DMS153 (cell line): ENCODE measurements at regions not wholly inside any gene's neighbourhood (a gene's known extent, or its start where the extent isn't known, plus 50 kb on each side); places are given as distances from the start of the nearest gene placed in this dataset.
"Not testable (repeated sequence)": the region's sequence is repeated elsewhere in the genome, so short reads cannot be mapped to it uniquely, and the experiment has no call there.

Experiments used
- DNase-seq: peaks from one replicate; lab custom pipeline; 2025; lab: John Stamatoyannopoulos, UW

DNA sequence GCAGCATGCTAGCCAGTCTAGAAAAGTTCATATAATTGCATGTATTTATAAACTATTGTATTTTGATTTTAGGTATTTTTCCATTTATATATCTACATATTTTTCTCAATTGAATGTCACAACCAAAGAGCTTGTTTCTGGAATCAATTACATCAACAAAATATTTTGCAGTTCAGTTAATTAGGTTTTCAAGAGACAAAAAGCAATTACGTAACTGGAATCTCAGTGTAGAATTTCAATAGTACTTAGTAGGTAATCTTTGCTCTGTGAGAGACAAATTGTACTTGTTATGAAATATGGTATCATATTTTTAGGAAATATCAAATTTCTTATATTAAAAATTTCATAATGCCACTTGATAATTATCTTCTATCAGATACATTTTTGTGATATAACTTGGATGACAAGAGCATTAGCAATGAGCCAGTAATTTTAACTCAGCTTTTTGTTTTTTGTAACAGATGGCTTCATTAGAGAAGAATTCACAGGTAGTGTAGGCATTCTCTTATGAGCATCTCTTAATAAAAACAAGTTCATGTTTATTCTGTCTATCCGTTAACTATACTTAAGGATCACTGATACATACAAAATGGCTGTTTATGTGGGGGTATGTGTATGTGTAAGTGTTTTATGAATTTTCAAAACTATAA, 774.7 kb downstream of the C12orf50 start:
- DNase-seq, result no peak

DNA sequence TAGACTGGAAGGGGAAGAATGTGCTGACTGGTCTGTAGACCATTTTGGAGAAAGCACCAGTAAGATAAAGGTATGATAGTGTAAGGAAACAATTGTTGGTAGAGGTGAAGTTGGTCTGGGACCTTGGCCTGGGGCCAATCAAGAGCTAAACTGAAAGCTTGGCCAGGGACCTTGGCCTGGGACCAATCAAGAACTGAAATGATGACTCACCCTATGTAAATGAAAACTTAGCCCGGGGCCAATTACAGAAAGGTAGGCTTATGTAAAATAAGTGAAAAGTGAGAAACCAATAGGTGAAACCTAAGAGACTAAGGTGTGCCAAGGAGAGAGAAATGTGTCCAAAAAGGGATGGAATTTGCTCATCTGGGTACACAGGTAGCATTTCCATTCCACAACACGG, 776.0 kb downstream of the C12orf50 start:
- DNase-seq, result no peak

- DNase-seq, result no peak
Measured at GRCh38 chr12:87246726-87247125, 782.5 kb downstream of the C12orf50 start.

DNA sequence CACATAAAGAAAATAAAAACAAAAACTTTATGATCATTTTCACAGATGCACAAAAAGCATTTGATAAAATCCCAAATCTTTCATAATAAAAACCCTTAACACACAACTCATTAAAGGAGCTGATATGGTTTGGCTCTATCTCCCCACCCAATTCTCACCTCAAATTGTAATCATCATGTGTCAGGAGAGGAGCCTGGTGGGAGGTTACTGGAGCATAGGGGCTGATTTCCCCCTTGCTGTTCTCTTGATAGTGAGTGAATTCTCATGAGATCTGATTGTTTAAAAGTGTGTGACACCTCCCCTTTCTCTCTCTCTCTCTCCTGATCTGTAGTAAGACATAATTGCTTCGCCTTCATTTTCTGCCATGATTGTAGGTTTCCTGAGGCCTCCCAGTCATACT, 790.7 kb downstream of the C12orf50 start:
- DNase-seq, result no peak

- DNase-seq, result no peak
Measured at GRCh38 chr12:87234898-87235297, 794.3 kb downstream of the C12orf50 start.

- DNase-seq, result no peak
Measured at GRCh38 chr12:87233671-87234070, 795.5 kb downstream of the C12orf50 start.

GRCh38 chr12:87231818-87232217, 797.4 kb downstream of the C12orf50 start:
- DNase-seq, result no peak

DNA sequence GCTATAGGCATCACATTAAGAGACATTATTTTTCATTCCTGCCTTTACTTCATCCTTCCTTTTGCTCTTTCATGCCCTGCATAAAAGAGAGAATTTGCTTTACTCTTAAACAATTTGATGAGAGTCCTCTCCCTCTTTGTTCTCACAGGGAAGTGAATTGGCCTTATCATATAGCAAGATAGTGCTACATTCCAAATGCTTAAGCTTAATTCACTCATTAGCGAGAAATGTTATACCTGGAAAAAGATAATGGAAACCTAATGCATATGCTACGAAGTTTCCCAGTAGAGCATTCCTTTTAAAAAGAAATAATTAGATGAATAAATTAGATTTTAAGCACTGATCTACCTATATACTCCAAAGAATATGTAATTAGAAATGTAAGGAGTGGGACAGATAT, 798.8 kb downstream of the C12orf50 start:
- no peak for DNase-seq

- no peak for DNase-seq
Measured at GRCh38 chr12:87227162-87227561, 802.0 kb downstream of the C12orf50 start.

- no peak for DNase-seq
Measured at GRCh38 chr12:87217491-87217890, 811.7 kb downstream of the C12orf50 start.

- no peak for DNase-seq
Measured at GRCh38 chr12:87216436-87216835, 812.8 kb downstream of the C12orf50 start.

DNA sequence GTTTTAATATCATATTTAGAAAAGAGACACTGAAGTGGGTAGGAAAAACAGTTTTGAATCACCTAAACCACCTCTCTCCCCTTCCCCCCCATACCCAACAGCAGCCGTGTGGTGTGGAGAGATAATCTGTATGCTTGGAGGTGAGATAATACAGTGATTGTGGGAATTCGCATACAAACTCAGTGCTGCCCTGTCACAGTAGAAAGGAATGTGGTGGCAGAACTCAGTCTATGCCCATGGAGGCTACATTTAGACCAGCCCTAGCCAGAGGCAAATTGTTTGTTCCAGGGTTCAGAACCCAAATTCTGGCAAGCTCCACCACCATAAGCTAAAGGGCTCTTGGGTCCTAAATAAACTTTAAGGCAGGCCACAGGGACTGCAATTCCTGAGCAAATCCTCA, 827.0 kb downstream of the C12orf50 start:
- no peak for DNase-seq

GRCh38 chr12:87201598-87201997, 827.6 kb downstream of the C12orf50 start:
- no peak for DNase-seq

- DNase-seq, result no peak
Measured at GRCh38 chr12:87200289-87200979, 828.8 kb downstream of the C12orf50 start.

- DNase-seq, result no peak
Measured at GRCh38 chr12:87198181-87198580, 831.0 kb downstream of the C12orf50 start.

GRCh38 chr12:87196321-87196720, 832.9 kb downstream of the C12orf50 start:
- DNase-seq, result no peak

GRCh38 chr12:87194389-87194788, 834.8 kb downstream of the C12orf50 start:
- not testable (repeated sequence) for DNase-seq

GRCh38 chr12:87185367-87185766, 843.8 kb downstream of the C12orf50 start:
- no peak for DNase-seq

DNA sequence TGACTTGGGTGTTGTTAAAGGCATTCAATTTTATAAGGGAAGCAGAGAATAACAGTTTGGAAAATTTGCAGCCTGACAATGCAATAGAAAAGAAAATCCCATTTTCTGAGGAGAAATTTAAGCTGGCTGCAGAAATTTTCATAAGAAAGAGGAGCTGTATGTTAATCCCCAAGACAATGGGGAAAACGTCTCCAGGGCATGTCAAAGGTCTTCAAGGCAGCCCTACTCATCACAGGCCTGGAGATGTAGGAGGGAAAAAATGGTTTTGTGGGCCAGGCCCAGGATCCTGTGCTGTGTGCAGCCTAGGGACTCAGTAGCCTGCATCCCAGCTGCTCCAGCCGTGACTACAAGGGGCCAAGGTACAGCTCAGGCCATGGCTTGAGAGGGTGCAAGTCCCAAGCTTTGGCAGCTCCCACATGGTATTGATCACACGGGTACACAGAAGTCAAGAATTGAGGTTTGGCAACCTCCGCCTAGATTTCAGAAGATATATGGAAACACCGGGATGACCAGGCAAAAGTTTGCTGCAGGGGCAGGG, 846.4 kb downstream of the C12orf50 start:
- DNase-seq, result no peak

DNA sequence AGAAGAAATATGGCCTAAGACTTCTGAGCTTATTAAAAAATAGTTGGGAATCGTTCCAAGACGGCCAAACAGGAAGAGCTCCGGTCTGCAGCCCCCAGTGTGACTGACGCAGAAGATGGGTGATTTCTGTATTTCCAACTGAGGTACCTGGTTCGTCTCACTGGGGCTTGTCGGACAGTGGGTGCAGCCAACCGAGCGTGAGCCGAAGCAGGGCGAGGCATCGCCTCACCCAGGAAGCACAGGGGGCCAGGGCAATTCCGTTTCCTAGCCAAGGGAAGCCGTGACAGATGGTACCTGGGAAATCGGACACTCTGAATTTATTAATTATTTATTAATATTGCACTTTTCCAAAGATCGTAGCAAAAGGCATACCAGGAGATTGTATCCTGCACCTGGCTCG, 857.8 kb downstream of the C12orf50 start:
- DNase-seq, result no peak

GRCh38 chr12:87169010-87169409, 860.2 kb downstream of the C12orf50 start:
- no peak for DNase-seq

DNA sequence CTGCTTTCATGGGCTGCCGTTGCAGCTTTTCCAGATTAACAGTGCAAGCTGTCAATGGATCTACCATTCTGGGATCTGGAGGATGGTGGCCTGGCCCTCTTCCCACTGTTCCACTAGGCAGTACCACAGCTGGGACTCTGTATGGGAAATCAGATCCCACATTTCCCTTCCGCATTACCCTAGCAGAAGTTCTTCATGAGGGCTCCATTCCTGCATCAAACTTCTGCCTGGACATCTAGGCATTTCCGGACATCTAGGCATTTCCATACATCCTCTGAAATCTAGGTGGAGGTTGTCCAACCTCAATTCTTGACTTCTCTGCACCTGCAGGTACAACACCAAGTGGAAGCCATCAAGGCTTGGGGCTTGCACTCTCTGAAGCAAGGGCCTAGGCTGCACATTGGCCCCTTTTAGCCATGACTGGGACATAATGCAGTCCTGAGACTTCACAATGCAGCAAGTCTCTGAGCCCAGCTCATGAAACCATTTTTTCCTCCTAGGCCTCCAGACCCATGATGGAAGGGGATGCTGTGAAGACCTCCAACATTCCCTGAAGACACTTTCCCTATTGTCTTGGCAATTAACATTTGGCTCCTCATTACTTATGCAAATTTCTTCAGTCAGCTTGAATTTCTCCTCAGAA, 863.3 kb downstream of the C12orf50 start:
- no peak for DNase-seq

- DNase-seq, result no peak
Measured at GRCh38 chr12:87163122-87163521, 866.1 kb downstream of the C12orf50 start.
